ENCODE measurements at regions not wholly inside any gene's neighbourhood (a gene's known extent, or its start where the extent isn't known, plus 50 kb on each side); places are given as distances from the start of the nearest gene placed in this dataset.
"Not testable (repeated sequence)": the region's sequence is repeated elsewhere in the genome, so short reads cannot be mapped to it uniquely, and the experiment has no call there.

DNA sequence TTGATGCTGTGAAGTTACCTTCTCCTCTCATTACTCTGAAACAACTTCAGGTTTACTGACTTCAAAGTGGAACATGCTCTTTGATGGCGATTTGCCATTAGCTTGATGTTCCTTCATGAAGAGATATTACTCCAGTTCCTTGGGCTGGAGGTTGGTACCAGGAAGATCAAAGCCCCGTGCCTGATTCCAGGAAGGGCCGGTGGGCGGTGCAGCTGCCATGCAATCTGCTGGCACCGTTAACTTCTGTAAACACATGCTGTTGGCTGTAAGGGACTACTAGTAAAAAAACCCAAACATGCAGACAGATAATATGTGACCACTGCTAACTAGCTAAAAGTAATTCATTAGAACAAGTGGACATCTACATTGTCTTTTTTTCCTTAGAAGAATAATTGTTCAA lies 182.8 kb upstream of the SPATA31A3 start:
- CTCF ChIA-PET; H3K36me3 Mint-ChIP-seq; DNase-seq; H3K4me1 Mint-ChIP-seq; ATAC-seq; H3K4me3 Mint-ChIP-seq; H3K27ac Mint-ChIP-seq; H3K9me3 Mint-ChIP-seq (ENCODE audit: low read depth); H3K27me3 Mint-ChIP-seq: not testable (repeated sequence)

DNA sequence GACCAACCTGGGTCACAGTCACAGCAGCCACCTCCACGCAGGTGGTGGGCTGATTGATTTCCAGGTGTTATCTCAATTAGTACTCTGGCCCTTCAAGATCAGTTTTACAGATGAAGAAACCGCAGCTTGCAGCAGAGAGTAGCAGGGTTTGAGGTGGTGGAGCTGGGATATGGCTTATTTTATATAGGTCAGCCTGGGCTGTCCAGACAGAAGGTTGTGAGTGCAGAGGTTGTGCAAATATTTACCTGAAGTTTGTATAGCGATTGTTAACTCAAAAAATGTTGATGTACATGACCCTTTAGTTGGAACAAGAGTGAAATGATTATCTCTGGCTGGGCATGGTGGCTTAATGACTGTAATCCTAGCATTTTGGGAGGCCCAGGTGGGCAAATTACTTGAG lies 179.4 kb upstream of the SPATA31A3 start:
- DNase-seq; H3K27ac Mint-ChIP-seq; ATAC-seq; H3K36me3 Mint-ChIP-seq; H3K9me3 Mint-ChIP-seq (ENCODE audit: low read depth); CTCF ChIA-PET; H3K27me3 Mint-ChIP-seq; H3K4me1 Mint-ChIP-seq; H3K4me3 Mint-ChIP-seq: not testable (repeated sequence)

DNA sequence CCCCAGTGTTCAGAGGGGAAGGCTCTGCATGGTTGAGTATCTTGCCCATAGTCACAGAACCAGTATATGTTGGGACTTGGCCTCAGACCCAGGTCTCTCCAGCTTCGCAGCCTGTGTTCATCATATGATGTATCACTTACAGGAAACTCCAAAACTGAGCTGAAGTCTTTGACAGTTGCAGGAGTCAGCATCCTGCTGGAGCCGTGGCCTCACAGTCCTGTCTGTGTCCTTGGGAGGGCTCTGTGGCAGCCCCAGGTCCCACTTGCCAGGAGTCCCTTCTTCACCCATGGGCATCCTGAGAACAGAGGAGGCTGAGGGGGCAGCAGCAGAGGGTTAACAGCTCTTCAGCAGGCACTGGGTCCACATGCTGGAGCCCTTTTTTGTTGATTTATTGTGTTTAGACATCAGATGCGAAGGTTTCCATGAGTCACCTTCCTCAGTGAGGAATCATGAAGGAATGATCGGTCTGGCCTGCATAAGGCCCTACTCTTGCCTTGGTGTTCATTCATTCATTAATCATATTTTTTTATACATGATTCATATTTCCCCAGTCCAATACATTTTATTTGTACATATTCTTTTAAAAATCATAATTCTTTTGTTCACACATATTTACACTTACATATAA lies 176.3 kb upstream of the SPATA31A3 start:
- H3K36me3 Mint-ChIP-seq: not testable (repeated sequence)

DNA sequence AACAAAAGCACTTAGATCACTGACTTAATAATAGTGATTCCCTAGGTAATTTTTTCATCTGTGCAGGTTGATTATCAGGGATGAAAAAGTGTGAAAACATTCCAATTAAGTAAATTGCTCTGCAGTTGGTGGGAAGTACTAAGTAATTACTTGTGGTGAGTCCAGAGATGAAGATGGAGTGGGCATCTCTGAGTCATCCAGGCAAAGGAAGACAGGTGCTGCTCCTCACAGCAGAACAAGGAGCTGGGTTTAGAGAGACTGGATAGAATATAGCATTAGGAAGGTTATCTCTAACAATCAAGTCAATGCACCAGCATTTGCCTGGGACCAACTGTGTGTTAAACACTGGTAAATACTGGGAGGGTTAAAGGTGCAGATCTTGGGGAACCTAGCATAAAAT lies 174.0 kb upstream of the SPATA31A3 start:
- H3K9me3 Mint-ChIP-seq (ENCODE audit: low read depth); H3K27ac Mint-ChIP-seq; H3K36me3 Mint-ChIP-seq; H3K27me3 Mint-ChIP-seq; H3K4me1 Mint-ChIP-seq; CTCF ChIA-PET; ATAC-seq; DNase-seq; H3K4me3 Mint-ChIP-seq: not testable (repeated sequence)

More for the DNA sequence above, 176.3 kb upstream of the SPATA31A3 start:
- CTCF ChIA-PET; H3K27ac Mint-ChIP-seq; H3K9me3 Mint-ChIP-seq (ENCODE audit: low read depth); H3K27me3 Mint-ChIP-seq; H3K4me3 Mint-ChIP-seq; DNase-seq; ATAC-seq; H3K4me1 Mint-ChIP-seq: not testable (repeated sequence)

DNA sequence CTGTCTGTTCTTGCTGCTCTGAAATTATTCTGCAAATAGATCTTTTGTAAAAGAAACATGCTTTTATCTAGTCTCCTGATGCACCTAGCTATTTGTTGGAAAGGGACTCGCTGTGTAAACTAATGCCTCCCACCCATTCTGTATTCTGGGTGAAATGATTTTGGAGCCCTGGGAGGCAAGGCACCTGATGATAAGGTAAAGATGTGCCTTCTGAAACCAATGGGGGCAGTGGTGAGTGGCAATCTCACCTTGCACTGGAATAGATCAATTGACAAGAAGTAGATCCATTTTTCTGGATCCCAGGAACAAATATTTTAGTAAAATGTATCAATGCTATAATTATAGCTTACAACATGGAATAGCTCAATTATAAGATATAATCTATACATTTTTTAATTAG lies 170.5 kb upstream of the SPATA31A3 start:
- H3K4me3 Mint-ChIP-seq; DNase-seq; H3K4me1 Mint-ChIP-seq; H3K27me3 Mint-ChIP-seq; H3K9me3 Mint-ChIP-seq (ENCODE audit: low read depth); H3K27ac Mint-ChIP-seq; H3K36me3 Mint-ChIP-seq; ATAC-seq; CTCF ChIA-PET: not testable (repeated sequence)

DNA sequence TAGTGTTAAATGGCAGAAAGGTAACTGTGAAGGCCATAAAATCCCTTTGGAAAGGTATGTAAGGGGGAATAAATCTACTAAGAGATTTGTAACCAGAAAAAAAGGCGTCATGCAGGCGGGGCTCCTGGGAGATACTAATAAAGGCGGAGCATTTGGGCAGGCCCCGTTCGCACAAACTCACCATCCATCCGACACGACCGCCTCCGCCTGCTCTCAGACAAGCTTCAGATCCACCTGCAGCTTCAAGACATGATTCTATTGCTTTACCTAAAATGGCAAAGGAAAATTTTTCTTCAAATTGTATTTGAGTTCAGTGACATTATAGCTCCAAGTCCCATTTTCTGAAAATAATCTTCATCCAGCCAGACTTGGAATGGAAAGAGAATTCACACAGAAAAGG lies 162.9 kb upstream of the SPATA31A3 start:
- CTCF ChIA-PET; H3K36me3 Mint-ChIP-seq; ATAC-seq; H3K27ac Mint-ChIP-seq; H3K4me3 Mint-ChIP-seq; DNase-seq; H3K27me3 Mint-ChIP-seq; H3K4me1 Mint-ChIP-seq; H3K9me3 Mint-ChIP-seq (ENCODE audit: low read depth): not testable (repeated sequence)

DNA sequence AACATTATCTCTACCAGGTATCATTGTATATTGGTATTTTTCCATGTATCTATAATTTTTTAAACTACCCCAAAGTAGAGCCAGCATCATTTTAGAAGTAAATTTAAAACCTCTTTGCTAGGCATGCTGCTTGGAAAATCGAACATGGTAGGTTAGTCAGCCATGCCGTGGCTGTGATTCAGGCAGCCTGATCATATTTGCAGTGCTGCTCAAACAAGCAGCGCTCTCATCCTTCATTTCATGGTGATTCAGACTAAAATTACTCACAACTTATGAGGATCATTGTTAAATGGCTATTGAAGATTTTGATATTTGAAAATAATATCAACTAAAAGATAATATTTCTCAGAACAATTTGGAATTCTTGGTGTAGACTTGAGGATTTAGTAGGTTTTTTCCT lies 161.2 kb upstream of the SPATA31A3 start:
- H3K4me3 Mint-ChIP-seq; CTCF ChIA-PET; H3K36me3 Mint-ChIP-seq; H3K27ac Mint-ChIP-seq; H3K27me3 Mint-ChIP-seq; ATAC-seq; H3K9me3 Mint-ChIP-seq (ENCODE audit: low read depth); DNase-seq; H3K4me1 Mint-ChIP-seq: not testable (repeated sequence)

DNA sequence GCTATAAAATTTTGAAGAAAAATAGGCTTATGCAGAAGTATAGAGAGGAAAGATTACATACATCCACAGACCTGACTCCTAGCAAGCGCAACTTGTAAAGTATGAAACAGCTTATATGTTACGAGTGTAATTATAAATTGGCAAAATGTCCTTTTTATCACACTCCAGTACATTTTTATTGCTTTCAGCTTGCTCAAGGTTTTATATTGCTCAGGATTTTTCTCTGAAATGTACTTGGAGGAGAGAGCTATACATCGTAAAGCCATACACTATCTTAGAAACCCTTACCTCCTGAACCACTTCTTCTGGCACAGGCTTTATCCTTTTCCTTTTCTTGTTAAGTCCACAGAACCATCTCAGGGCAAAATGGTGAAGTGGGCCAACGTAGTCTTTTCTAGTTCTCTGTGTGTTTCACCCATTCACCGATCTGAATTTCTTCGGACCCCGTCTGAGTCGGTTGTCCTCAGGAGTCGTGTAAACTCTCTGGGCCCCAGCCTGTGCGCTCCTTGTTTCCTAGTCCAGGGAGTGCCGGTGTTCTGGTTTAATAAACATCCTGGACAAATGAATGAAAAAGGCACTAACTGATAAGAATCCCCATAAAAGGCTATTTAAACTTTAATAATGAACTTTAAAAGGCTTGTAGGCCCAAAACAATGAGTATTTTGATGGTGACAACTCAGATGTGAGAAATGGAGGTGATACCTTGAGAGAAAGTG lies 150.2 kb upstream of the SPATA31A3 start:
- H3K36me3 Mint-ChIP-seq; DNase-seq; H3K4me1 Mint-ChIP-seq; CTCF ChIA-PET; ATAC-seq; H3K4me3 Mint-ChIP-seq; H3K9me3 Mint-ChIP-seq (ENCODE audit: low read depth); H3K27ac Mint-ChIP-seq; H3K27me3 Mint-ChIP-seq: not testable (repeated sequence)

DNA sequence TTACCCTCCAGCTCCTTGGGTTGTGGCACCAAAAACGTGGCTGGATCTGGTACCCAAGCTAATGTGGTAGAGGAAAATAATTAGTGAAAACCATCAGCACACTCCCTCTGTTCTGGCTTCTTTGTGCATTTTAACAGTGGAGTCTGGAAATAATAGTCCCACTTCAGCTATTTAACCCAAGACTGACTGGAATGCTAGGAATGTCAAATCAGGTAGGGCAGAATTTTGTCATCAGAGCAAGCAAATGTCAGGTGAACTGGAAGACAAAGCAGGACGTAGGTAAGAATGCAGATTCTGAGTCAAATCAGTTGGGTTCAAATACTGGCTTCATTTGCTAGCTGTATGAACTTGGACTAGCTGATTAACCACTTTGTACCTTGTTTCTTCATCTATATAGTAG lies 144.0 kb upstream of the SPATA31A3 start:
- CTCF ChIA-PET: not testable (repeated sequence)

DNA sequence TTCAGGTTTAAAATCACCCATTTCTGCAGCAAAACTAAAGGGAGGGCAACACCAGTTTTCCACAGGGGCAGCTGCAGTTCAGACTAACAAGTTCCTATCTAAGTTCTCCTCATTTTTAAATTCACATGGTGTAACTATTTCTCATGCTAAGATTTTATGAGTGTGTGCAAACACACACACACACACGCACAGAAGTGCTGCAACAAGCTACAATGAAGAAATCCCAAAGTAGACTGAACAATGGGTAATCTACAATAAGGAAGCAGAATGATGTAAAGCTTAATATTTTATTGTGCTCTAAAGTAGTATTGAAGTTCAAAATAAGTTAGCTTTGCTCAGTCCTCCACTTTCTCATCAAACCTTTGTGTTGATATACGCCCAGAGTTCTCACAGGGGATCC lies 140.8 kb upstream of the SPATA31A3 start:
- DNase-seq; ATAC-seq; H3K4me1 Mint-ChIP-seq; CTCF ChIA-PET; H3K9me3 Mint-ChIP-seq (ENCODE audit: low read depth); H3K27me3 Mint-ChIP-seq; H3K4me3 Mint-ChIP-seq; H3K27ac Mint-ChIP-seq; H3K36me3 Mint-ChIP-seq: not testable (repeated sequence)

More for the DNA sequence above, 144.0 kb upstream of the SPATA31A3 start:
- H3K4me1 Mint-ChIP-seq; H3K27me3 Mint-ChIP-seq; ATAC-seq; DNase-seq; H3K36me3 Mint-ChIP-seq; H3K9me3 Mint-ChIP-seq (ENCODE audit: low read depth); H3K27ac Mint-ChIP-seq; H3K4me3 Mint-ChIP-seq: not testable (repeated sequence)

DNA sequence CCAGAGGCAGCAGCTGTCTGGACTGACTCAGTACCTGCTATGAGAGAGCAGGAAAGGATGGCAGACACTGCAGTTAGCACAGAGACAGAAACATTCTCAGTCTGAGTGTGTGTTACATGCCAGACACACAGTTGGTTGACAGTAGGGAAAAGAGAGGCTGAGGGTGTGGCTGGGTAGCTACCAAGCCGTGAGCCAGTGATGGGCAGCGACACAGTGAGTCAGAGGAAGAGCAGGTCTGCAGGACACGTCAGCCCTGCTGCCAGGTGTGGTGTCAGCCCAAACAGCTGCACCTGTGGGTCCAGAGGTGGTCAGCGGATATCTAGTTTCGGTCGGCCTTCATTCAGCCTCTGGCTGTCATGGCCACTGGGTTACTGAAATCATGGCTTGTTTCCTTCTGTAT lies 124.4 kb upstream of the SPATA31A3 start:
- ATAC-seq; H3K9me3 Mint-ChIP-seq (ENCODE audit: low read depth); H3K4me1 Mint-ChIP-seq; H3K27me3 Mint-ChIP-seq; H3K36me3 Mint-ChIP-seq; CTCF ChIA-PET; H3K27ac Mint-ChIP-seq; H3K4me3 Mint-ChIP-seq; DNase-seq: not testable (repeated sequence)

DNA sequence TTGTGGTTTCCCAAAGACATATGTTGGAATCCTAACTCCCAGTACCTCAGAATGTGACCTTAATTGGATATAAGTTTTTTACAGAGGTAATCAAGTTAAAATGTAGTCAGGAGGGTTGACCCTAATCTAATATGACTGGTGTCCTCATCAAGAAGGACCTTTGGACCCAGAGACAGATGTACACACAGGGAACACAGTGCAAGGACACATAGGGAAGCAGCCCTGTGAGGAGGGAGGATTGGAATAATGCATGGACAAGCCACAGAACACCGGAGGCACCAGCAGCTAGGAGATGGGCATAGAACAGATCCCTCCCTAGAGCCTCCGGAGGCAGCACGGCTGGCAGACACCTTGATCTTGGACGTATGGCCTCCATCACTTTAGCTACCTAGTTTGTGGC lies 119.8 kb upstream of the SPATA31A3 start:
- H3K4me1 Mint-ChIP-seq; H3K9me3 Mint-ChIP-seq (ENCODE audit: low read depth); ATAC-seq; DNase-seq; H3K27ac Mint-ChIP-seq; H3K36me3 Mint-ChIP-seq; H3K27me3 Mint-ChIP-seq; CTCF ChIA-PET; H3K4me3 Mint-ChIP-seq: not testable (repeated sequence)

DNA sequence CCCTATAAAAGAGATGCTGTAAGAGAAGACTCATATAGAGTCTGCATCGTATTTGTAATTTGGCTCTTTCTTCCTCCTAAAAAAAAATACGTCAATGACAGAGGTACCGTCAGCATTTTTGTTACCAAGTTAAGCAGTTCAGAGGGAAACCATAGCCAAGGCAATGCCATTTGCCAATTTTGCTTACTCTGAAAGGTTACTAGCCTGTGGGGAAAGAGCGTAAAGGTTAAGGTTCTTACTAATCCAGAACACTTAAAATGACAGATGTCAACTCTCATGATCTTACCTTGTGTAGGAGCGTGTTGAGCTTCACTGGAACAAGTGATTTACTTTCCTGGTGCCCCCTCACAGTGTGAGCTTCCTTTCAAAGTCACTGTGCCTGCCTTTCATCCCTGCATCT lies 119.4 kb upstream of the SPATA31A3 start:
- not testable (repeated sequence) for H3K27me3 Mint-ChIP-seq

DNA sequence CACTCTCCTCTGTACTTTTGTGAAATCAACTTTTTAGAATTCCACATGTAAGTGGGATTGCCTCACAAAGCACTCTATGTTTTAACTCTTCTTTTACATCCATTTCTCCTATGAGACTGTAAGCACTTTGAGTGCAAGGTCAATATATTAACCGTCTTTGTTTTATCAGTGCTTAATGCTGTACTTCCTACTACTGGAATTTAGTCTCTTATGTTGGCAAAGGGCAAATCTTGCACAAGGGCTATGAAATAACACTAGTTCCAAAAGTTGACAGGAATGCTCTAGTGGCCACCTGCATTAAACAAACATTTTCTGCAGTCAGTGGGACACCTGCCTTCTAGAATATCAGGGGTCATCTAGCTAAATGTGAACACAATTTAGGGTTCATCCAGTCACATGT lies 117.5 kb upstream of the SPATA31A3 start:
- H3K4me1 Mint-ChIP-seq; H3K27ac Mint-ChIP-seq; CTCF ChIA-PET; H3K36me3 Mint-ChIP-seq; DNase-seq; H3K4me3 Mint-ChIP-seq; H3K27me3 Mint-ChIP-seq; H3K9me3 Mint-ChIP-seq (ENCODE audit: low read depth); ATAC-seq: not testable (repeated sequence)

More for the DNA sequence above, 119.4 kb upstream of the SPATA31A3 start:
- H3K27ac Mint-ChIP-seq; H3K9me3 Mint-ChIP-seq (ENCODE audit: low read depth); DNase-seq; H3K4me3 Mint-ChIP-seq; ATAC-seq; H3K36me3 Mint-ChIP-seq; CTCF ChIA-PET; H3K4me1 Mint-ChIP-seq: not testable (repeated sequence)

Measured in activated CD8-positive, alpha-beta memory T cell treated with anti-CD3 and anti-CD28 coated beads, Interleukin-2, amount 10 ng/mL, durations not matched to agents 7 days and 5 days (primary cell).